ENCODE measurements at regions not wholly inside any gene's neighbourhood (a gene's known extent, or its start where the extent isn't known, plus 50 kb on each side); places are given as distances from the start of the nearest gene placed in this dataset.

DNA sequence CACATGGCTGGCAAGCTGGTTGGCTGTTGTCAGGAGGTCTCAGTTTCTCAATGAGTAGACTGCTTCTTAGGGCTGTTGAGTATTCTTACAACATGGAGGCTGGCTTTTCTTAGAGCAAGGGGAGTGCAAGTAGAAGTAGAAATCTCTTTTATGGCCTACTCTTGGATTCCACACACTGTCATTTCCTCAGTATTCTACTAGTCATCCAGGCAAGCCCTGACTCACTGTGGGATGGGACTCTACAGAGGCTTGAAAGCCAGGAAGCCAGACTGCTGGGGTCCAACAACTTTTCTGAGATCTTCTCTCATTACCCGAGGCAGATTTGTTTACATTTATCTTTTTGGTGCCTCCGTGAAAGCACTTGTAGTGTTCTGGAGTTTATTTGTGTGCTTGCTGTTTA is 196.2 kb upstream of the APP start:
- Histone ChIP-seq H3K36me3 (no peaks in the 10 kb centered on the region), H3K9me3 (no peaks in the 10 kb centered on the region), H3K4me3 (no peak overlapping the region), H3K4me1 (no peaks in the 10 kb centered on the region), H3K27me3 (no peaks in the 10 kb centered on the region), H3K27ac (no peak overlapping the region)
- DNase-seq, result no peak
- TF ChIP-seq POLR2A (IDR thresholded peaks at IDR 0.05) (no peak), POLR2AphosphoS5 (IDR thresholded peaks at IDR 0.05) (no peak), EP300 (IDR thresholded peaks at IDR 0.05; ENCODE audit: low read depth) (no peak)
- TF ChIP-seq, protein P1, sequence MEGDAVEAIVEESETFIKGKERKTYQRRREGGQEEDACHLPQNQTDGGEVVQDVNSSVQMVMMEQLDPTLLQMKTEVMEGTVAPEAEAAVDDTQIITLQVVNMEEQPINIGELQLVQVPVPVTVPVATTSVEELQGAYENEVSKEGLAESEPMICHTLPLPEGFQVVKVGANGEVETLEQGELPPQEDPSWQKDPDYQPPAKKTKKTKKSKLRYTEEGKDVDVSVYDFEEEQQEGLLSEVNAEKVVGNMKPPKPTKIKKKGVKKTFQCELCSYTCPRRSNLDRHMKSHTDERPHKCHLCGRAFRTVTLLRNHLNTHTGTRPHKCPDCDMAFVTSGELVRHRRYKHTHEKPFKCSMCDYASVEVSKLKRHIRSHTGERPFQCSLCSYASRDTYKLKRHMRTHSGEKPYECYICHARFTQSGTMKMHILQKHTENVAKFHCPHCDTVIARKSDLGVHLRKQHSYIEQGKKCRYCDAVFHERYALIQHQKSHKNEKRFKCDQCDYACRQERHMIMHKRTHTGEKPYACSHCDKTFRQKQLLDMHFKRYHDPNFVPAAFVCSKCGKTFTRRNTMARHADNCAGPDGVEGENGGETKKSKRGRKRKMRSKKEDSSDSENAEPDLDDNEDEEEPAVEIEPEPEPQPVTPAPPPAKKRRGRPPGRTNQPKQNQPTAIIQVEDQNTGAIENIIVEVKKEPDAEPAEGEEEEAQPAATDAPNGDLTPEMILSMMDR (IDR thresholded peaks at IDR 0.05), result no peak
- WGBS, 2 donors (ENCODE audit: low coverage in 1 of 2), result 80 to 93% methylated on average over 2 of the region's 2 CpGs
- intact Hi-C loops (cut with DNase I; ENCODE audit: low total_unique reads) (no loop called here), in situ Hi-C loops (cut with MboI; ENCODE audit: low pct_ligation_motif_present in 1 of 4, low pct_unique_long_range_greater_than_20kb in 1 of 4, low sequenced_read_pairs in 3 of 4) (no loop called here)

DNA sequence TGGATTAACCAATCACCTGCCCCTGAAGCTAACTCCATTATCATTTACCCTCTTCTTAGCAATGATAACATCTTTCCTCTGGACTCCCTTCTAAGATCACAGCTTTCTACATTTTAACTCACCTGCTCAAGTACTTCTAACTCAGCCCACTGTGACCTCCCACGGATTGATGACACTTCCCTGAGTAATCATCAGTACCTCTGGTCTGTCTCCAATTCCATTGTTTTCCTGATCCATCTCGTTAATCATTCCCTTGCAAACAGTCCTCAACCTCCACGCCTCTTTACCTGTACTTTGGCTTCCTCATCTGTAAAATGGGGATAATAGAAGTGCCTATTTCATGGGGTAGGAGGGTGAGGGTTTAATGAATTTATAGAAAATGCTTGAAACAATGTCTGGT is 195.3 kb upstream of the APP start:
- no peak for DNase-seq
- Histone ChIP-seq H3K27ac (no peak overlapping the region), H3K36me3 (no peaks in the 10 kb centered on the region), H3K4me3 (no peak overlapping the region), H3K4me1 (no peaks in the 10 kb centered on the region), H3K9me3 (no peaks in the 10 kb centered on the region), H3K27me3 (no peaks in the 10 kb centered on the region)
- WGBS, 2 donors (ENCODE audit: low coverage in 1 of 2), result 70 to 71% methylated on average over 3 of the region's 3 CpGs
- intact Hi-C loops (cut with DNase I; ENCODE audit: low total_unique reads), result no loop called here
- no peak for TF ChIP-seq POLR2A (IDR thresholded peaks at IDR 0.05)
- TF ChIP-seq, protein P1 (IDR thresholded peaks at IDR 0.05), result no peak
- TF ChIP-seq EP300 (IDR thresholded peaks at IDR 0.05; ENCODE audit: low read depth), result no peak
- TF ChIP-seq POLR2AphosphoS5 (IDR thresholded peaks at IDR 0.05), result no peak
- in situ Hi-C loops (cut with MboI; ENCODE audit: low pct_ligation_motif_present in 1 of 4, low pct_unique_long_range_greater_than_20kb in 1 of 4, low sequenced_read_pairs in 3 of 4), result no loop called here

DNA sequence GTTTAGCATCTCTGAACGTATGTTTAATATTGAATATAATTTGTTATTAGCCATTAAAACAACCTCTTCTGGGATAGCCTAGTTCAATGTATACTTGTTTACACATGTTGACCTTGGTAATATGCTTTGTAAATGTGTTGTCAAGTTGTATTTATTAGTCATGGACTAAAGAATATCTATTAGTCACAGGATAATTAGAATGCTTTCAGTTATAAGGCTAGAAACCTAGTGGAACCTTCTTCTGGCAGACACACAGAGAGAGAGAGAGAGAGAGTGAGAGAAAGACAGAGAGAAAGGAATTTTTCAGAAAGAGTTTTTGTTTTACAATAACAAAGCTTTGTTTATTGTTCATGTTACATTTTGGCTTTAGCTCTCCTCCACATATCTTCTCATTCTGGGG is 181.1 kb upstream of the APP start:
- no peaks in the 10 kb centered on the region for H3K36me3 ChIP-seq
- intact Hi-C loops (cut with DNase I; ENCODE audit: low total_unique reads), result no loop called here
- no peak for TF ChIP-seq POLR2A (IDR thresholded peaks at IDR 0.05)
- TF ChIP-seq, protein P1 (IDR thresholded peaks at IDR 0.05), result no peak
- TF ChIP-seq EP300 (IDR thresholded peaks at IDR 0.05; ENCODE audit: low read depth), result no peak
- no peak for TF ChIP-seq POLR2AphosphoS5 (IDR thresholded peaks at IDR 0.05)
- no peak overlapping the region for H3K27ac ChIP-seq
- DNase-seq, result no peak
- H3K27me3 ChIP-seq, result no peaks in the 10 kb centered on the region
- in situ Hi-C loops (cut with MboI; ENCODE audit: low pct_ligation_motif_present in 1 of 4, low pct_unique_long_range_greater_than_20kb in 1 of 4, low sequenced_read_pairs in 3 of 4), result no loop called here
- no peak overlapping the region for H3K4me3 ChIP-seq
- 0% methylated on average over 1 of the region's 1 CpG for WGBS, 2 donors (ENCODE audit: low coverage in 1 of 2)
- H3K9me3 ChIP-seq, result no peaks in the 10 kb centered on the region
- H3K4me1 ChIP-seq, result no peaks in the 10 kb centered on the region

DNA sequence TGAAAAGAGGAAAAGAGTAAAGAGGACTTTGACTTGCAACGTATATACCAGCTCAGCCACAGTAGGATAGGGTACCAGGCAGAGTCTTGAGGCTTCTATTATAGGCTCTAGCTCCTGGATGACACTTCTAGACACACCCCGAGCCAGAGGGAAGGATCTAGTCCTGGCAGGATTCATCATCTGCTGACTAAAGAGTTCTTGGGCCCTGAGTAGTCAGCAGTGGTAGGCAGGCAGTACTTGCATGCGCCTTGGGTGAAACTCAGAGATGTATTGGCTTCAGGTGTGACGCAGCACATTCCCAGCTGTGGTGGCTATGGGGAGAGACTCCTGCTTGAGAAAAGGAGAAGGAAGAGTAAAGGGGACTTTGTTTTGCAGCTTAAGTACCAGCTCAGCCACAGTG is 162.3 kb upstream of the APP start:
- H3K36me3 ChIP-seq, result no peaks in the 10 kb centered on the region
- no peak for TF ChIP-seq POLR2AphosphoS5 (IDR thresholded peaks at IDR 0.05)
- TF ChIP-seq POLR2A (IDR thresholded peaks at IDR 0.05), result no peak
- TF ChIP-seq EP300 (IDR thresholded peaks at IDR 0.05; ENCODE audit: low read depth), result no peak
- TF ChIP-seq, protein P1 (IDR thresholded peaks at IDR 0.05), result no peak
- intact Hi-C loops (cut with DNase I; ENCODE audit: low total_unique reads), result no loop called here
- no peak overlapping the region for H3K27ac ChIP-seq
- no peaks in the 10 kb centered on the region for H3K9me3 ChIP-seq
- no peak overlapping the region for H3K4me3 ChIP-seq
- in situ Hi-C loops (cut with MboI; ENCODE audit: low pct_ligation_motif_present in 1 of 4, low pct_unique_long_range_greater_than_20kb in 1 of 4, low sequenced_read_pairs in 3 of 4), result no loop called here
- no peaks in the 10 kb centered on the region for H3K27me3 ChIP-seq
- no peaks in the 10 kb centered on the region for H3K4me1 ChIP-seq
- no peak for DNase-seq
- WGBS, 2 donors (ENCODE audit: low coverage in 1 of 2), result 74 to 100% methylated on average over 1 to 4 of the region's 4 CpGs

All from transverse colon (tissue), 4 donors.